Neural cell (in vitro differentiated cells): ENCODE measurements at regions not wholly inside any gene's neighbourhood (a gene's known extent, or its start where the extent isn't known, plus 50 kb on each side); places are given as distances from the start of the nearest gene placed in this dataset.

Source experiments
- CTCF ChIP-seq: fragments of 450-650 bp; IDR thresholded peaks from 2 replicates; pipeline ENCODE4 v1.5.1; 2014; ENCODE audit warnings: antibody characterized with exemption, mild to moderate bottlenecking, moderate library complexity; ENCODE audit not compliant: poor library complexity, severe bottlenecking
- POLR2AphosphoS5 ChIP-seq: IDR thresholded peaks from 2 replicates; pipeline ENCODE4 v1.6.1; 2012
- TAF1 ChIP-seq: IDR thresholded peaks from 2 replicates; pipeline ENCODE4 v1.6.1; 2012; ENCODE audit warnings: low read depth
- TF ChIP-seq, protein P1 (sequence below): IDR thresholded peaks from 2 replicates; pipeline ENCODE4 v1.6.1; 2012; ENCODE audit warnings: borderline replicate concordance

DNA sequence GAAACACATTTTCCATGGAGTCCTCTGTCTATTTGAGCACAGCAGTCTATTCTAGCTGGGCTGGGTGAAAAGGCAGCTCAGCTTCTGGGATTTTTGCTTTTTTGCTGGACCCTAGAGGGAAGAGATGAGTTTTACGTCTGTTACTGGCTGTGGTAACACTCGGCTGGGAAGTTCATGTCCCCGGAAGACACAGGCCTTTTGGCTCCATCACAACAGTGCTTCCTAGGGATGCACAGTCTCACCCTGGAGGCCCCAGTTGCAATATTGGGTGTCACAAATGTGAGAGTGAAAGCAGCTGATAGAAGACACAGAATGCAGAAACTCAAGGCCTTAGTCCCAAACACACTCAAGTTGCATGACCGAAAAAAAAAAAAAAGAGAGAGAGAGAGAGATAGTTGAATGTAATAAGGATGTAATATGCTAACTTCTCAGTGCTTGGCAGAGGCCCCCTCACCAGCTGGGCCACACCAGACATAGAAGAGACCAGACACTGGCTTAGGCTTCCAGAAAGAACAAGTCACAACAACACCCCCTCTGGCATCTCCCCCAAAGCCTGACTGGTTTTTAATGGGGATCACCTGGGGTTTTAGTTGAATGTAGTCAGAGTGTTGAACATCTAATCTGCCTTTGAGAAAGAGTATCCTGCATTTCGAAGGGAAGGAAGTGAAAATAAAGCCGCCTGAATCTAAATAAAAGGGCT, 545.4 kb upstream of the FZD8 start:
- TF ChIP-seq POLR2AphosphoS5 (no peak), CTCF (no peak), TAF1 (no peak)
- TF ChIP-seq, protein P1, sequence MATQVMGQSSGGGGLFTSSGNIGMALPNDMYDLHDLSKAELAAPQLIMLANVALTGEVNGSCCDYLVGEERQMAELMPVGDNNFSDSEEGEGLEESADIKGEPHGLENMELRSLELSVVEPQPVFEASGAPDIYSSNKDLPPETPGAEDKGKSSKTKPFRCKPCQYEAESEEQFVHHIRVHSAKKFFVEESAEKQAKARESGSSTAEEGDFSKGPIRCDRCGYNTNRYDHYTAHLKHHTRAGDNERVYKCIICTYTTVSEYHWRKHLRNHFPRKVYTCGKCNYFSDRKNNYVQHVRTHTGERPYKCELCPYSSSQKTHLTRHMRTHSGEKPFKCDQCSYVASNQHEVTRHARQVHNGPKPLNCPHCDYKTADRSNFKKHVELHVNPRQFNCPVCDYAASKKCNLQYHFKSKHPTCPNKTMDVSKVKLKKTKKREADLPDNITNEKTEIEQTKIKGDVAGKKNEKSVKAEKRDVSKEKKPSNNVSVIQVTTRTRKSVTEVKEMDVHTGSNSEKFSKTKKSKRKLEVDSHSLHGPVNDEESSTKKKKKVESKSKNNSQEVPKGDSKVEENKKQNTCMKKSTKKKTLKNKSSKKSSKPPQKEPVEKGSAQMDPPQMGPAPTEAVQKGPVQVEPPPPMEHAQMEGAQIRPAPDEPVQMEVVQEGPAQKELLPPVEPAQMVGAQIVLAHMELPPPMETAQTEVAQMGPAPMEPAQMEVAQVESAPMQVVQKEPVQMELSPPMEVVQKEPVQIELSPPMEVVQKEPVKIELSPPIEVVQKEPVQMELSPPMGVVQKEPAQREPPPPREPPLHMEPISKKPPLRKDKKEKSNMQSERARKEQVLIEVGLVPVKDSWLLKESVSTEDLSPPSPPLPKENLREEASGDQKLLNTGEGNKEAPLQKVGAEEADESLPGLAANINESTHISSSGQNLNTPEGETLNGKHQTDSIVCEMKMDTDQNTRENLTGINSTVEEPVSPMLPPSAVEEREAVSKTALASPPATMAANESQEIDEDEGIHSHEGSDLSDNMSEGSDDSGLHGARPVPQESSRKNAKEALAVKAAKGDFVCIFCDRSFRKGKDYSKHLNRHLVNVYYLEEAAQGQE = no peak
